Fibroblast of lung (primary cell): ENCODE measurements at regions not wholly inside any gene's neighbourhood (a gene's known extent, or its start where the extent isn't known, plus 50 kb on each side); places are given as distances from the start of the nearest gene placed in this dataset.

Experiments
- CTCF ChIP-seq, 2 donors: IDR thresholded peaks in 1 of 2; conservative IDR thresholded peaks in 1 of 2; 1 replicate in 1 of 2; 2 replicates in 1 of 2; pipeline ENCODE4 v1.5.1; 2011 to 2012; ENCODE audit warnings: low read length in 2 of 2, control low read depth in 1 of 2, inconsistent platforms in 1 of 2, low read depth in 1 of 2, mild to moderate bottlenecking in 1 of 2
- EZH2 ChIP-seq: IDR thresholded peaks from 2 replicates; pipeline ENCODE4 v1.5.1; 2012; ENCODE audit warnings: low read length, control low read depth, mild to moderate bottlenecking; ENCODE audit errors: missing control alignments

GRCh38 chrX:63513825-63514568, 162.9 kb upstream of the SPIN4 start:
- TF ChIP-seq EZH2 (no peak), CTCF (conservative IDR thresholded peaks at IDR 0.05 in 1 of 2, IDR thresholded peaks at IDR 0.05 in 1 of 2; ENCODE audit: low read depth in 1 of 2, low read length in 2 of 2) (no peak)
